ENCODE measurements at regions not wholly inside any gene's neighbourhood (a gene's known extent, or its start where the extent isn't known, plus 50 kb on each side); places are given as distances from the start of the nearest gene placed in this dataset.
"Not testable (repeated sequence)": the region's sequence is repeated elsewhere in the genome, so short reads cannot be mapped to it uniquely, and the experiment has no call there.

DNA sequence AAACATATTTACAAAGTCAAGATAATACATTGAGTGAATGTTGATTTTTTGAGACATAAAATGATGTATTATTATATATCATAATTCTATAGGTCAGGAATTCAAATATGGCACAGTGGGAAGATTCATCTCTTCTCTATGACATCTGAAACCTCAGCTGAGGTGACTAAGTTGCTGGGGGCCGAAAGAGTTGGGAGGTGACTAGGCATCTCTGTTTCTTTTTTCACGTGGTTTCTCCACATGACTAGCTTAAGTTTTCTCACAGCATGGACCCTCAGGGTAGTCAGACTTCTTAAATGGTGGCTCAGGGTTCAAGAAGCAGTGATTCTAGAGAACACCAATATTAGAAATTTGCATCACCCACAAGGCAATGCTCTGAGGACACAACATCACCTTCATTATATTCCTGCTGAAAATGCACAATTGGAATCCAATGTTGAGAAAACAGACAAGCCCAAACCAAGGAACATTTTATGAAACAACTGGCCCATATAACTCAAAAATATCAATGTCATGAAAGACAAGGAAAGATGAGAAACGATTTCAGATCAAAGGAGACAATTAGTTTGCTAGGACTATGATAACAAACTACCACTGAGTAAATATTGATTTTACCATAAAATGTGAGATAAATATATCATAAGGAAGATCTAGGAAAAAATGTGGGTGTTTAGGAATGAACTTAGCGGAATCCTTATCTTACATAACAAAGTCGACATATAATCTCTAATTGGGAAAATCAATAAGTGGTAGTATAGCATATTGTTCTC lies 273.3 kb upstream of the IRAK1BP1 start:
- DNase-seq (ENCODE audit: low read depth) = no peak

DNA sequence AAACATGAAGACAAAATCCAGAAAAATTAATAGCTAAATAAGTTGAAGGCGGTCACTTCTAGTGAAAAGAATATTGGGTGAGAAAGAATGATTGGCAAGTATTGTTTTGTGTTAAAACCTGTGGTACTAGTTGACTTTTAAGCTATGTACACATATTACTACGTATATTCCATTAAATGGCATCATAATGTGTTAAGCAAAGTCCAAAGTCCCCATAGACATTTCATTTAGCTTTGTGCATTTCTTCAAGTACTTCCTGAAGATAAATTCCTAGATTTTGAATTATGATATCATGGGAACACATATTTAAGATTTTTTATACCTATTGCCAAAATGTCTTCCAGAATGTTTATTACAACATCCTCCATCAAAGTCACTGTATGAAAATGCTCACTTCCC lies 272.7 kb upstream of the IRAK1BP1 start:
- DNase-seq (ENCODE audit: low read depth) = no peak

DNA sequence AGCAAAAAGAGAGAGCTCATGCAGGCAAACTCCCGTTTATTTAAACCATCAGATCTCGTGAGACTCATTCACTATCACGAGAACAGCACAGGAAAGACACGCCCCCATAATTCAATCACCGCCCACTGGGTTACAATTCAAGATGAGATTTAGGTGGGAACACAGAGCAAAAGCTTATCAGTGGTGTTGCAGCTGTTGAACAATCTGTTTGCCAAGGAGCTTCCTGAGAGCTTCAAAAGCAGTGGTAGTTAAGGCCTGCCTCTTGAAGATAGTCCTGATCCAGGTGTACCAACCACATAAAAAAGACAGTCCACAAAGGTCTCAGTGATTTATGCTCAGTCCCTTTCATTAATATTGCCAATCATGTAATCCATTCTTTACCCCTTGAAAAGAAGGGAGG lies 269.4 kb upstream of the IRAK1BP1 start:
- DNase-seq (ENCODE audit: low read depth) = no peak

DNA sequence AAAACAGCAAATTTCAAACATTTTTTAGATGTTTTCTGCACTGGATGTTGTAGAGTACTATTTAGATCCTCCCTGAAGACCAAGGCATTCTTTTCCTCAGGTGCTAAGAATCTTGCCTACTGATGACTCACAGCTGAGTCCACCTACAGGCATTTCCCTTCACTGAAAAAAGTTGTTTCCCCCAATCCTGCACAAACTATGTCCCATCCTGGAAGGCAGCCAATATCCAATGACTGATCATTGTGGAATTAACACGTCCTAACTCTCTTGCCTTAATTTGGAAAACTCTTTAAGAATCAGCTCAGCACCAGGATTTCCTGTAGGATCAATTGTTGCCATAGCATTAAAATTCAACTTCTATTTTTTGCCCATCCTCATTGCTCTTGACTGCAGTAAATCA lies 268.4 kb upstream of the IRAK1BP1 start:
- DNase-seq (ENCODE audit: low read depth) = no peak

DNA sequence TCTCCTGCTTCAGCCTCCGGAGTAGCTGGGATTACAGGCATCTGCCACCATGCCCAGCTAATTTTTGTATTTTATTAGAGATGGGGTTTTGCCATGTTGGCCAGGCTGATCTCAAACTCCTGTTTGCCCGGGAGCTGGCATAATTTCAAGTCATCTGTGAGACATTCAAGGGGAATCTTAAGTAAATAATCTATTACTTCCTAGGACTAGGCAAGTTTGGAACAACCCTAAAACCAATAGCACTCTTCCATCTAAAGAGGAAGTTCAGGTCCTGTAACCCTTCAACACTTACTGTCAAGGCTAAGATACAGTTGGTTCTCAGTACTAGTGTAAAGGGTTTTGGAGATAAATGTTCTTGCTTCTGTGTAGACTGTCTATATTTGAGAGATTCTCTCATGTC lies 267.8 kb upstream of the IRAK1BP1 start:
- no peak for DNase-seq (ENCODE audit: low read depth)

DNA sequence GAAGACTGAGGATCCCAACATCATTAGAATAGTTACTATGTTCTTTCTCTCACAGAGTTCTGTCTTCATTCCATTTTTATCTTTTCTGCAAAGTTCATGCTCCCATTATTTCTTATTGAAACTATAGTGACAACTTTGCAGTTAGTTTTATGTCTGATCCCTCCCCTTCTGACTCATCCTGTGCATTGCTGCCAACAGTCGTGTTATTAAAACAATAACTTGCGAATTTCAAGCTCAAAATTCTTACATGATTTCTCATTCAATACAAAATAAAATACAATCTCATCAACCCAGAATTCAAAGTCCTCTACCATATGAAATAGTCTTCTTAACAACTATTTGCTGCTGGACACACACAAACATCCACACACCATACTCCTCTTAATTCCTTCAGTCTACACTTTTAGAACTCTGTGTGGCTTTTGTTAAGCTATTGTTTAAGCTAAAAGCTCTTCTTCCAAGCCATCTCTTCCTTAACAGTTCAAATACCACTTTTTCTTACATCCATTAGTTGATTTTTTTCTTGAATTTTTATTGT lies 261.4 kb upstream of the IRAK1BP1 start:
- DNase-seq (ENCODE audit: low read depth) = no peak

DNA sequence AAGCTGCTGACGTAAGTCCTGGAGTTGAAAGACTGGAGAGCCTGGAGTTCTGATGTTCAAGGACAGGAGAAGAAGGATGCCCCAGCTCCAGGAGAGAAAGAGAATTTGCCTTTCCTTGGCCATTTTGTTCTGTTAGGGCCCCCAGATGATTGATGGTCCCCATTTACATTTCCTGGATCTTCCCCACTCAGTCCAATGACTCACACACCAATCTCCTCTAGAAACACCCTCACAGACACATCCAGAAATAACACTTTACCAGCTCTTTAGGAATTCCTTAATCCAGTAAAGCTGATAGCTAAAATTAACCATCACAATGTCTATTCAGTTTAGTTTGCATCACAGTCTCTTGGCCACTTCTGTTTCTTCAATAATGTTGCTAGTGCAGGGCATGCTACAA lies 260.2 kb upstream of the IRAK1BP1 start:
- DNase-seq (ENCODE audit: low read depth) = no peak

DNA sequence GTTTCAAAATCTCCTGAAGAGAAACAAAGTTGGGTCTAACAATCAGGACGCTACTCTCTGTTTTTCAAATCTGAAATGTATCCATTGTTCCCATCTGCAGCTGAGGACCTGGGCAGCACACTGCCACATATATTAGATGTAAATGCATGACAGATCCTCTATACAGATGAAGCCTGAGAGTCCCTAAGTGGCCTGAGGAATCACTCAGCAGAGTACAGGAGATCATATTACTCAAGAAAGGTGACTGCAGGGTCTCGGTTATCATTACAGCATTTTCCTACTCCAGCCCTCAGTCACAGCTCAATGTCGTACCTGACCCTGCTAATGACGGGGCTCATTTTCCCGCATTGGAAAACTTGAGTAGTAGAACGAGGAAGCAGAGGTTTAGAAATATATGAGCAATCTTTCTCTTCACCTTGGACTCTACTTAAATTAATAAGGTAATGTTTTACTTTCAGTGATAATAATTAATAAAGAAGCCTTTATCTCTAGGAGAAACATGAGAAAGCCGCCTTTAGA lies 256.2 kb upstream of the IRAK1BP1 start:
- DNase-seq (ENCODE audit: low read depth) = no peak

DNA sequence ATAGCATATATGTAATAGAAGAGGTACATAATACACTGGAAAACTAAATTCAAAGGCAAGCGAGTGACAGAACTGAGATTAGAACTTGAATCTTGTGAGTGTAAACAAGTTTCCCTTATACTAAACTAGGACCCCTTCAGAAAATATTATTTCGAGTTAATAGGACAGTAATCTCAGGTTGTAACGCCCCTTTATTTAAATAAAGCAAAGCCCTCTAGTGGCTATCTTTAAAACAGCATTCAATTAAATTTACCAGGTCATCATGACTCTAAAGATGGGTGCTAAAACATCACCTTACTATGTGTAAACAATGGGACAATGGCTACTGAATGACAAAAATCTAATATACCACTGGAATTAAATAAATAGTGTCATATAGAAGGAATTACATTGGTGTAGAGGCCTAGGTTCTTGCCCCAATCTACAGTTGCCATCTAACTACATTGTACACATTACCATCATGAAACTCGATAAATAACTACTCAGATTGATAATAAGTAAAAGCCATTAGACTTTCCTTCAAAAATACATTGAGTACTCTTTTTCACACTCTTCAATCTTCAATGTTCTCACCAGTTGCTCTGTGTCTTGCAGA lies 255.4 kb upstream of the IRAK1BP1 start:
- no peak for DNase-seq (ENCODE audit: low read depth)

DNA sequence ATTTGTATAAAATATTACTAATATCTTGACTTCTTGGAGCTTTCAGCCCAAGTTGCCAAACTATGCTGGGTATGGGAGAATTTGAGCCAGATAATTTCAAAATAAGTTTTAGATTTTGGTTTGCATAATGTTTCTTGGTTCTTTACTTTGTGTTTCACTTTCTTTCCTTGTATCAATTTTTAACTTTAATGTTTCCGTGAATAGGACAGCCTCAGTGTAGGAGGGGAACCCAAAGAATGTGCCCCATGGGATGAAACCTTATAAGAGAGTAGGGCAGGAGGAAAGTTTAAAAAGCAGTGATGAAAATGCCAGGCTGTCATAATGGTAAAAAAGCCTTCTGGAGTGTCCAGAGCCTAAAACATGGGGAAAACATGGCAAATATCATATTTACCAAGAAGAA lies 252.4 kb upstream of the IRAK1BP1 start:
- no peak for DNase-seq (ENCODE audit: low read depth)

DNA sequence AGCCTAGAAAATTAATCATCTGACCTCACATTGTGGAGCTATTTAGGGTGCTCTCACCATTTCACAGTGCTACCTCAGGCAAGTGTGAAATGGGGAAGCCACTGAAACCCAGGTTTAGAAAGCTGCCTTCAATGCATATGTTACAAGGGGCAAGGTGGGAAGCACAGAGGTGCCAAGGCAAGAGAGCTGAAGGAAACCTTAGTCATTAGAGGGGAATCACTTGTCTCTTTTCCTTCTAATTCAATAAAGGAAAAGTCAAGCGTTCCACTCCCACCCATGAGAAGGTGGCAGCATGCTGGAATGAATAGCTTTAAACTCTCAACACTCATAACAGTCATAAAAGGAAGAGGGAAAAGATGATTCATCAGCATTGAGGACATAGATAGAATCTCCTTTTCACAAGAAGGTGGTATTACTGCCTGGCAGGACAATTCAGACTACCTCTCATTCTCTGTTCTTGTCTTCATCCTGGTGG lies 251.9 kb upstream of the IRAK1BP1 start:
- DNase-seq (ENCODE audit: low read depth) = no peak

DNA sequence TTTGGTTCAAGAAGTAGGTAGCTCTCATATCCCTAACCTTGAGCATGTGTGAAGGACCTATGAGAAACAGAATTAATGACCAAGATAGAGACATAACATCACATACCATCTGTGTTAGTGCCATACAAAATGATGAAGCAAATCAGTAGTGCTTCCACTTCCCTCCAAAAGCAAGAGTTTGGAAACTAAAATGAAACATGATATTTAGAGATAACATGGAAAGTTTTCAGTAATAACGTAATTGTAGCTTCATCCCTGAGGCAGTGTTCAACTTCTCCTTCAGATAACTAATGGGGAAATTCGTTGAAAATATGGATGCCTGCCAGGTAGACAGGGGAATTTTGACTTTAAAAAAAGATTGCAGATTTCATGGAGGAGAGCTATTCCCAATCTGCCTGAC lies 248.4 kb upstream of the IRAK1BP1 start:
- DNase-seq (ENCODE audit: low read depth) = no peak

DNA sequence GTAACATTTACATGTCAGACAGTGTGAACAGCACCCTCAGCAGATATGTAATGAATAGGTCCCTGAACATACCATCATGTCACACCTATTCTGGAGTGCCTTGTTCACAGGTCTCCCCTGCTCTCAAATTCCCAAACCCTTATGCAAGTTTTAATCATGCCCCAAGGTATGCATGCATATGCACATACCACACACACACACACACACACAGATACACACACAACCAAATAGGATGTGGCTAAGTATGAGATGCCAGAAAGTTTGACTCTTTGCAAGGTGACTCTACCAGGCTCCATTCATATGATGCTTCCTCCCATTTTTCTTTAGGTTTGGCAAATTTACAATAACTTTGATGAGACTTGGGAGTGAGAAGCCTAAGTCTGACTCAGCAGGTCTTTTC lies 243.8 kb upstream of the IRAK1BP1 start:
- no peak for DNase-seq (ENCODE audit: low read depth)

DNA sequence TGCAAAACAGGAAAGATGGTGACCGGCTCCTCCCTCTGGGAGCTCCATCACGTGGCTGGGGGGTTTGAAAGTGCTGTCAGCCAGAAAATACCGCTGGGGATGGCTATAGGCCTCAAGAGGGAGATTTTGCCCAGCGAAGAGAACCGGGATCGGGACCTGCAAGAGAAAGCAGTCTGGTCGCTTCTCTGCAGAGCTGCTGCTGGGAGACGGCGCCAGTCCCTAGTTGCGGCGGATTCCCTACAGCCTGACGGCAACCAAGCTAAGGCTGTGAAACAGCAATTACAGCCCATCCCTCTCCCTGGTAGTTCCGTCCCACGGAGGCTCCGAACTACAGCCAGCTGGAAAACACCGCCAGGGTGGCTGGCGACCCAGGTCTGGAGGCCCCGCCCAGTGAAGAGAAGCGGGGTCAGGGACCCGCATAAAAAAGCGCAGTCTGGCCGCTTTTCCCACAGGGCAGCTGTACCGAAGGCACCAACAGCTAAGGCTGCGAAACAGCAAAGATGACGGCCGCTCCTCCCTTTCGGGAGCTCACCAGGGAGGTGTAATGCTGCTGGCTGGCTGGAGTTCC lies 238.1 kb upstream of the IRAK1BP1 start:
- DNase-seq (ENCODE audit: low read depth) = no peak

DNA sequence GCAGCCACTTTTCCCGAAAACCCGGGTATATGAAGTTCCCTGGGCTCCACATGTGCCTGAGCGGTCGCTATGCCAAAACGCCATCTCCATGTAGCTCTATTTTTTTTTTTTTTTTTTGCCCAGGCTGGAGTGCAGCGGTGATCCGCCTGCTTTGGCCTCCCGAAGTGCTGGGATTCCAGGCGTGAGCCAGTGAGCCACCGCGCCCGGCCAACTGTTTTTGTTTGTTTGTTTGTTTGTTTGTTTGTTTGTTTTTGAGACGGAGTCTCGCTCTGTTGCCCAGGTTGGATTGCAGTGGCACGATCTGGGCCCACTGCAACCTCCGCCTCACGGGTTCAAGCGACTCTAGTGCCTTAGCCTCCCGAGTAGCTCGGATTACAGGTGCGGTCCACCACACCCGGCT lies 237.5 kb upstream of the IRAK1BP1 start:
- DNase-seq (ENCODE audit: low read depth) = no peak

DNA sequence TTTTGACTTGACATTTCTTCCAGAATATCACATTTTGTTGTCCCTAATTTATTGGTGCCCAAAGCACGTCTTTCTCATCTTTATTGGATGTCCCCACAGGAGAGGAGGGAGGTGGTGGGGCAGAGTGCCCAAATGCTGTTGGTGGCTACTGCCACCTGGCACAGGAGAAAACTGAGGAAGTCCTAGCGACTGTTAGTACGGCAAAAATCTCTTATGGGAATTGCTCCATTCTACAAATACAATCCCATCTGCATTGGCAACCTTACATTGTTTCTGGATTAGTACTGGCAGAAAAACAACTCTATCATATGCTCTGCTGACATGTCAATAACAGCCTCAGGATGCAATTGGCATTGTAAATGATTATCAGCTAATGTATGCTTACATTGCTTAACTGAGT lies 235.4 kb upstream of the IRAK1BP1 start:
- DNase-seq (ENCODE audit: low read depth) = no peak

DNA sequence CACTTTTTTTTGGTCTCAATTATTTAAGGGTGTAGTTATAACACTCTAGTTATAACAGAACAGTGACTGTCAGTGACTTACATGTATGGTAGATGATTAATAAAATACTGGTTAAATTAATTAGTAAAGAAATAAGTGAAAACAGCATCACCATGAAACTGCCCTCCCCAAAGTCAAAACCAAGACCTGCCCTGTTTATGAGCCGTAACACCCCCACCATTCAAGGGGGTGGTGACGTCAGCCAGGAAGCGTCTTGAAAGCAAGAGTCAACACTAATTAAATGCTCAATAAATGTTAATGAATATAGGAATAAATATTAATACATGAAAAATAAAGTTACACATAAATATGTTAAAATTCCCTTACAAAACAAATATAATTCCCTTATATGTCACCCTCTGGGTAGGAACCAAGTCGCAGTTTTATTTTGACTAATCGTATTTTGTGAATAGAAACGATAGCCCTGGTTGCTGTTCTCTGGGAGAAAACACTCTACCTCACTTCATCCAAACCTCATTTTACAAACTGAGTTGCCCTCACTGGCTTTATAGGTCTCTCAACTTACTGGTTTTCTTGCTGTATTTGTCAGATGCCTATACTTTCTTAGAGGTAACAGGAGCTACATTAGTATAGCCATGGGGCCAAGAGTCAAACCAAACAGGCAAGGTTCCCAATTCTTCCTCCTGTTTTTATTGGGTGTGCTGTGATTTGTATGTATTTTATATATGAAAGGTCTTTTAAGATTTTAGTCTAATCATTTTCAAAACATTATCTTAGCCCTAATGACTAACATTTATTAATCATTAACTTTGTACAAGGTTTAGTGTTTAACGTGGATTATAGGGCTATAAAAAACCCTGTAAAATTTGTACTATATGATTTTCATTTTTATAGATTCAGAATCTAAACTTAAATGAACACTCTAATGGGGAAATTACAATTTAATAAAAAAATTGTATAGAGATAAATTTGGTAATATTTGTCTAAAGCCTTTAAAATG lies 227.9 kb upstream of the IRAK1BP1 start:
- no peak for DNase-seq (ENCODE audit: low read depth)

DNA sequence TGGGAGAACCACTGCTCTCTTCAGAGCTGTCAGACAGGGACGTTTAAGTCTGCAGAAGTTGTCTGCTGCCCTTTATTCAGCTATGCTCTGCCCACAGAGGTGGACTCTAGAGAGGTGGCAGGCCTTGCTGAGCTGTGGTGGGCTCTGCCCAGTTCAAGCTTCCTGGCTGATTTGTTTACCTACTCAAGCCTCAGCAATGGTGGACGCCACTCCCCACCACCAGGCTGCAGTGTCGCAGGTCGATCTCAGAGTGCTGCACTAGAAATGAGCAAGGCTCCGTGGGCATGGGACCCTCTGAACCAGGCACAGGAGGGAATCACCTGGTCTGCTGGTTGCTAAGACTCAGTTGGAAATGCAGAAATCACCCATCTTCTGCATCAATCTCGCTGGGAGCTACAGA lies 223.4 kb upstream of the IRAK1BP1 start:
- not testable (repeated sequence) for DNase-seq (ENCODE audit: low read depth)

DNA sequence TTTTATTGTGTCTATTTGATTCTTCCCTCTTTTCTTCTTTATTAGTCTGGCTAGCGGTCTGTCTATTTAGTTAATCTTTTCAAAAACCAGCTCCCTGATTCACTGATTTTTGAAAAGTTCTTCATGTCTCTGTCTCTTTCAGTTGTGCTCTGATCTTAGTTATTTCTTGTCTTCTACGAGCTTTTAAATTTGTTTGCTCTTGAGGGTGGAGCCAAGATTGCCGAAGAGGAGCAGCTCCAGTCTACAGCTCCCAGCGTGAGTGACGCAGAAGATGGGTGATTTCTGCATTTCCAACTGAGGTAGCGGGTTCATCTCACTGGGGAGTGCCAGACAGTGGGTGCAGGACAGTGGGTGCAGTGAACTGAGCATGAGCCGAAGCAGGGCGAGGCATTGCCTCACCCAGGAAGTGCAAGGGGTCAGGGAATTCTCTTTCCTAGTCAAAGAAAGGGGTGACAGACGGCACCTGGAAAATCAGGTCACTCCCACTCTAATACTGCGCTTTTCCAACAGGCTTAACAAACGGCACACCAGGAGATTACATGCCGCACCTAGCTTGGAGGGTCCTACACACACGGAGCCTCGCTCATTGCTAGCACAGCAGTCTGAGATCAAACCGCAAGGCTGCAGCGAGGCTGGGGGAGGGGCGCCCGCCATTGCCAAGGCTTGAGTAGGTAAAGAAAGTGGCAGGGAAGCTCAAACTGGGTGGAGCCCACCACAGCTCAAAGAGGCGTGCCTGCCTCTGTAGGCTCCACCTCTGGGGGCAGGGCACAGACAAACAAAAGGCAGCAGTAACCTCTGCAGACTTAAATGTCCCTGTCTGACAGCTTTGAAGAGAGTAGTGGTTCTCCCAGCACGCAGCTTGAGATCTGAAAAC lies 220.6 kb upstream of the IRAK1BP1 start:
- DNase-seq (ENCODE audit: low read depth) = not testable (repeated sequence)

DNA sequence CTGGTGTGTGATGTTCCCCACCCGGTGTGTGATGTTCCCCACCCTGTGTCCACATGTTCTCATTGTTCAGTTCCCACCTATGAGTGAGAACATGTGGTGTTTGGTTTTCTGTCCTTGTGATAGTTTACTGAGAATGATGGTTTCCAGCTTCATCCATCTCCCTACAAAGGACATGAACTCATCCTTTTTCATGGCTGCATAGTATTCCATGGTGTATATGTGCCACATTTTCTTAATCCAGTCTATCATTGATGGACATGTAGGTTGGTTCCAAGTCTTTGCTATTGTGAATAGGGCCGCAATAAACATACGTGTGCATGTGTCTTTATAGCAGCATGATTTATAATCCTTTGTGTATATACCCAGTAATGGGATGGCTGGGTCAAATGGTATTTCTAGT lies 201.5 kb upstream of the IRAK1BP1 start:
- DNase-seq (ENCODE audit: low read depth) = not testable (repeated sequence)

DNA sequence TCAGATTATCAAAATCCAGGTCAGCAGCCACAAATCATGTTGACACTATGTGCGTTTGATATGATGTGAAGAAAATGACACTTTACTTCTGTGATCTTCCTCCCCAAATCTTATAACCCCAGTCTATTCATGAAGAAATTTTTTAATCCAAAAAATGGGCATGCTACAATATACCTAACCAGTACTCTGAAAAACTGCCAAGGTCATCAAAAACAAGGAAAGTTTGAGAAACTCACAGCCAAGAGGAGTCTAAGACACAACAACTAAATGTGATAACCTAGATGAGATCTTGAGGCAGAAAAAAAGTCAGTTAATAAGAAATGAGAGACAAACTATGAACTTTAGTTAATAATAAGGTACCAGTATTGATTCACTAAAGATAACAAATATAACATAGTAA lies 200.6 kb upstream of the IRAK1BP1 start:
- DNase-seq (ENCODE audit: low read depth) = no peak
